B cell (primary cell): ENCODE measurements at regions not wholly inside any gene's neighbourhood (a gene's known extent, or its start where the extent isn't known, plus 50 kb on each side); places are given as distances from the start of the nearest gene placed in this dataset.

Source experiments
- ATAC-seq: fragments of 200-7000 bp; cut with Tn5 transposase; one replicate; pipeline ENCODE4 v1.10.0; 2021; ENCODE audit warnings: low read depth, mild to moderate bottlenecking, moderate number of reproducible peaks, moderate library complexity
- CTCF ChIA-PET: fragments of 350-600 bp; sonication (Branson Sonifier 250); formaldehyde crosslinking; loops from one replicate; lab custom pipeline; 2021; ENCODE audit warnings: antibody characterized with exemption, inconsistent platforms; lab: Charles Lee
- POLR2A ChIA-PET: fragments of 350-600 bp; sonication (Branson Sonifier 250); formaldehyde crosslinking; loops from one replicate; lab custom pipeline; 2021; ENCODE audit warnings: antibody characterized with exemption; lab: Charles Lee
- DNase-seq: peaks from one replicate; pipeline ENCODE4 v3.0.0; 2013
- H2AFZ ChIP-seq: 2 replicates; pipeline ENCODE4 v1.6.1; 2012; ENCODE audit warnings: mild to moderate bottlenecking, low read depth, low read length; ENCODE audit not compliant: insufficient read depth, poor library complexity, severe bottlenecking
- H3K27ac ChIP-seq, 2 donors: 1 replicate in 1 of 2; 2 replicates in 1 of 2; pipeline ENCODE4 v1.5.1; 2012 to 2013; ENCODE audit warnings: low read length in 2 of 2, mild to moderate bottlenecking in 2 of 2, moderate library complexity in 1 of 2
- H3K27me3 ChIP-seq, 4 experiments: fragments of 200-600 bp in 1 of 4; sonication (generic) in 1 of 4; replicated peaks in 1 of 4; 1 replicate in 2 of 4; 2 replicates in 2 of 4; pipeline versions ENCODE4 v1.6.1 to v1.7.0; 2013 to 2016; ENCODE audit warnings: low read length in 3 of 4, mild to moderate bottlenecking in 2 of 4, mixed read lengths in 1 of 4, moderate library complexity in 1 of 4; ENCODE audit not compliant: insufficient read depth in 4 of 4, control insufficient read depth in 3 of 4; ENCODE audit errors: control extremely low read depth in 1 of 4
- H3K36me3 ChIP-seq, 2 experiments: replicated peaks in 1 of 2; 1 replicate in 1 of 2; 2 replicates in 1 of 2; pipeline versions ENCODE4 v1.6.1 to v1.7.1; 2013; ENCODE audit warnings: low read length in 1 of 2; ENCODE audit not compliant: insufficient read depth in 2 of 2, control insufficient read depth in 1 of 2; ENCODE audit errors: control extremely low read depth in 1 of 2, extremely low read depth in 1 of 2
- H3K4me1 ChIP-seq, 2 donors: fragments of 200-600 bp in 1 of 2; sonication (generic) in 1 of 2; 1 replicate in 1 of 2; 2 replicates in 1 of 2; pipeline versions ENCODE4 v1.5.1 to v1.6.1; 2013 to 2017; ENCODE audit warnings: low read length in 2 of 2; ENCODE audit not compliant: control insufficient read depth in 2 of 2, insufficient read depth in 2 of 2
- H3K4me2 ChIP-seq: replicated peaks from 2 replicates; pipeline ENCODE3; 2012; ENCODE audit warnings: mild to moderate bottlenecking, low read depth, low read length; ENCODE audit not compliant: poor library complexity, severe bottlenecking
- H3K4me3 ChIP-seq, 5 experiments: fragments of 200-600 bp in 1 of 5; sonication (generic) in 1 of 5; 1 replicate in 3 of 5; 2 replicates in 2 of 5; pipeline versions ENCODE4 v1.5.1 to v1.7.0; 2011 to 2016; ENCODE audit warnings: low read length in 4 of 5, mild to moderate bottlenecking in 4 of 5, low read depth in 2 of 5, control low read depth in 1 of 5, moderate library complexity in 1 of 5; ENCODE audit not compliant: insufficient read depth in 1 of 5; ENCODE audit errors: control extremely low read depth in 1 of 5, extremely low read depth in 1 of 5
- H3K79me2 ChIP-seq: fragments of 200-600 bp; sonication (generic); one replicate; pipeline ENCODE4 v1.6.0; 2016; ENCODE audit warnings: low read length; ENCODE audit not compliant: control insufficient read depth, insufficient read depth
- H3K9ac ChIP-seq: fragments of 200-600 bp; sonication (generic); 2 replicates; pipeline ENCODE4 v1.6.1; 2017; ENCODE audit warnings: mild to moderate bottlenecking, low read length, moderate library complexity
- H3K9me3 ChIP-seq, 3 donors: one replicate each; pipeline versions ENCODE4 v1.6.1 to v1.7.1; 2013; ENCODE audit warnings: low read length in 2 of 3; ENCODE audit not compliant: control insufficient read depth in 2 of 3, insufficient read depth in 1 of 3; ENCODE audit errors: control extremely low read depth in 1 of 3
- H4K20me1 ChIP-seq: 2 replicates; pipeline ENCODE4 v1.6.0; 2012; ENCODE audit warnings: mild to moderate bottlenecking, low read length; ENCODE audit not compliant: insufficient read depth, control insufficient read depth, poor library complexity, severe bottlenecking
- H3K27ac Mint-ChIP-seq: one replicate; pipeline ENCODE4 v1.8.0; 2021; ENCODE audit warnings: mixed read lengths
- H3K27me3 Mint-ChIP-seq: one replicate; pipeline ENCODE4 v1.8.0; 2021; ENCODE audit warnings: mixed read lengths
- H3K4me1 Mint-ChIP-seq: one replicate; pipeline ENCODE4 v1.8.0; 2021; ENCODE audit warnings: mixed read lengths
- H3K4me3 Mint-ChIP-seq: one replicate; pipeline ENCODE4 v1.8.0; 2021; ENCODE audit warnings: mixed read lengths
- H3K9me3 Mint-ChIP-seq: one replicate; pipeline ENCODE4 v1.8.0; 2022; ENCODE audit warnings: mixed read lengths; ENCODE audit not compliant: insufficient read depth
- CTCF ChIP-seq: fragments of 200-600 bp; IDR thresholded peaks from one replicate; pipeline ENCODE4 v1.8.0; 2022; ENCODE audit warnings: antibody characterized with exemption, mild to moderate bottlenecking
- EZH2 ChIP-seq: IDR thresholded peaks from 2 replicates; pipeline ENCODE4 v1.6.1; 2012; ENCODE audit warnings: borderline replicate concordance, low read depth, mild to moderate bottlenecking, moderate library complexity, low read length; ENCODE audit not compliant: insufficient read depth, poor library complexity, severe bottlenecking
- WGBS: methylation state at CpG from one replicate; pipeline ENCODE4 v1.1.5; 2013; ENCODE audit warnings: missing lambda C conversion rate; ENCODE audit not compliant: insufficient coverage; 5-methylcytosine and 5-hydroxymethylcytosine counted together
- intact Hi-C: fragments of 100-400 bp; cut with micrococcal nuclease; formaldehyde crosslinking; loops from one replicate; pipeline ENCODE4 v1.10.0; 2022

DNA sequence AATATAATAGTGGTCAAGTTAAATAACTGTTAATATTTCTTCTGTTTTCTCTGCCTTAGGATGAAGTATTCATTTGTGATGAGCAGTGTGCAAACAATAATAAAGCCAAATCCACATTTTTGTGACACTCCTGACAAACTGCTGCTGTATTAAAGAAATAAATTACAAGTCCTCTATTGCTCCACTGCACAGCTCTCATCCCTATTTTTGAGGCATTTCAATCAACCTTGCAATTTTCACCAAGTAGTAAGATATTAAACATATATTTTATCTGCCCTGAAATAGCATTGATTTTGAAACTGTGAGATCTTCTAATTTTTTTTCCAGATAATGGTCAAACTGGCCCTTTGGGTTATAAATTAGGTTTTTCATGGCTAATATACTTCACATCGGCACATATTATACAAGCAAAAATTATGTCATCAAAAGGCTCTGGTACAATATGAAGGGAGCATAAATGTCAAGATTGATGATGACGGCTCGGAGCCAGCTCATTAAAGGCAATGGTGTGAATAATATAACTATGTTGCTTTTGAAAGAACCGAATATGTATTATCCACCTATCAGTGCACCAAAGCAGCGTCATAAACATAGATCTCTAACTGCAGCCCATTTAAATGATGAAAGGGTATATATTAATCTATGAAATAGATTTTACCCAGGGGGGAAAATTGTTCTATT lies 764.9 kb downstream of the DNAH5 start:
- intact Hi-C loops, result no loop called here

GRCh38 chr5:13143630-13144029 lies 800.9 kb downstream of the DNAH5 start:
- no peaks in the 10 kb centered on the region for H4K20me1 ChIP-seq
- H3K27ac ChIP-seq, result no peak overlapping the region
- ATAC-seq, result no peak
- intact Hi-C loops, result no loop called here
- H3K9ac ChIP-seq, result no peak overlapping the region
- no peak overlapping the region for H2AFZ ChIP-seq
- Mint-ChIP-seq H3K4me3 (no peak overlapping the region), H3K9me3 (no peaks in the 10 kb centered on the region), H3K27ac (no peak overlapping the region), H3K4me1 (no peaks in the 10 kb centered on the region), H3K27me3 (no peaks in the 10 kb centered on the region)
- H3K4me1 ChIP-seq, result no peaks in the 10 kb centered on the region
- 89% methylated on average over 1 of the region's 1 CpG for WGBS
- no peaks in the 10 kb centered on the region for H3K9me3 ChIP-seq
- no peaks in the 10 kb centered on the region for H3K27me3 ChIP-seq
- H3K4me3 ChIP-seq, result no peak overlapping the region
- H3K79me2 ChIP-seq, result no peaks in the 10 kb centered on the region
- ChIA-PET CTCF (no interaction called here), POLR2A (no interaction called here)
- no peak overlapping the region for H3K4me2 ChIP-seq
- TF ChIP-seq CTCF (no peak), EZH2 (no peak)
- DNase-seq, result no peak
- H3K36me3 ChIP-seq, result no peaks in the 10 kb centered on the region

More for the DNA sequence above, 764.9 kb downstream of the DNAH5 start:
- no peak for TF ChIP-seq CTCF
- no peak for TF ChIP-seq EZH2
- Histone ChIP-seq H3K4me3 (no peak overlapping the region), H3K79me2 (no peaks in the 10 kb centered on the region), H3K4me1 (no peaks in the 10 kb centered on the region), H4K20me1 (no peaks in the 10 kb centered on the region), H3K36me3 (no peaks in the 10 kb centered on the region), H3K4me2 (no peak overlapping the region), H3K27me3 (no peaks in the 10 kb centered on the region), H3K9me3 (no peaks in the 10 kb centered on the region), H3K27ac (no peak overlapping the region), H3K9ac (no peak overlapping the region), H2AFZ (no peak overlapping the region)
- H3K27ac Mint-ChIP-seq, result no peak overlapping the region
- peaks cover 5% of the 10 kb centered on the region for H3K9me3 Mint-ChIP-seq
- no peak for ATAC-seq
- no peaks in the 10 kb centered on the region for H3K4me1 Mint-ChIP-seq
- H3K27me3 Mint-ChIP-seq, result no peaks in the 10 kb centered on the region
- no peak for DNase-seq
- ChIA-PET CTCF (no interaction called here), POLR2A (no interaction called here)
- no peak overlapping the region for H3K4me3 Mint-ChIP-seq
- WGBS, result no CpG with 5 or more reads among the region's 5 CpGs
